ENCODE measurements at regions not wholly inside any gene's neighbourhood (a gene's known extent, or its start where the extent isn't known, plus 50 kb on each side); places are given as distances from the start of the nearest gene placed in this dataset.

GRCh38 chr21:35663856-35664606, 396.3 kb downstream of the SETD4 start:
- TF ChIP-seq CTCF (IDR thresholded peaks at IDR 0.05; ENCODE audit: insufficient read depth, low read length) = no peak
- TF ChIP-seq REST (IDR thresholded peaks at IDR 0.05; ENCODE audit: insufficient replicate concordance, low read depth) = no peak
- no peak for TF ChIP-seq POLR2AphosphoS5 (IDR thresholded peaks at IDR 0.05; ENCODE audit: low read depth)

Data from HL-60 (cell line).